ENCODE measurements at regions not wholly inside any gene's neighbourhood (a gene's known extent, or its start where the extent isn't known, plus 50 kb on each side); places are given as distances from the start of the nearest gene placed in this dataset.
"Not testable (repeated sequence)": the region's sequence is repeated elsewhere in the genome, so short reads cannot be mapped to it uniquely, and the experiment has no call there.

DNA sequence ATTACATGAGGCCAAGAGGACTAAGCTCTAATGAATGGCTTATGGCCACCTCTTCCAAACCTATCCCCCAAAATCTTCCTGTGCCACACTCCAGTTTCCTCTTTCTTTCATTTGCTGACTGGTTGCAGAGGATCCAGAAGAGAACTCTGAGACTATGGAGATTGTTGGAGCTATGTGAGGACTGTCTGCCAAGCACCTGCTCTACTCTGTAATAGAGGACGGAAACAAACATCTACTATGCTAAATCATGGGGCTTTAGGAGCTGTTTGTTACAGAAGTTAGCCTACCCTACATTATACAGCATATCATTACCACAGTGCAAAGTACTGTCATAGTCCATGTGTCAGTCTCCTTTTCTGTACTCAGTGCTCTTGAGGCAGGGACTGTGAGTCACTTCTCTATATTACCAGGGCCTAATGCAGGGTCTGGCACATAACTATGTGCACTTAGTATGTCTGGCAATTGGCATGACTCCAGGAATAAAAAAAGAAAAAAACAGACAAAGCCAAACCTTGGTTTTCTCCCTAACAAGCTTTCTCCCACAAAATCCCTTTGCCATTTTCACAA is 95.1 kb downstream of the RPAP3 start:
- DNase-seq (ENCODE audit: insufficient read length, low spot score) = no peak
- FAIRE-seq = no peak
- TF ChIP-seq CTCF (IDR thresholded peaks at IDR 0.05; ENCODE audit: insufficient read depth, missing control alignments) = no peak

GRCh38 chr12:47609806-47610205 is 96.0 kb downstream of the RPAP3 start:
- no peak for FAIRE-seq
- no peak for DNase-seq (ENCODE audit: insufficient read length, low spot score)
- TF ChIP-seq CTCF (IDR thresholded peaks at IDR 0.05; ENCODE audit: insufficient read depth, missing control alignments) = no peak

GRCh38 chr12:47608671-47609070 is 97.2 kb downstream of the RPAP3 start:
- not testable (repeated sequence) for FAIRE-seq; DNase-seq (ENCODE audit: insufficient read length, low spot score)

DNA sequence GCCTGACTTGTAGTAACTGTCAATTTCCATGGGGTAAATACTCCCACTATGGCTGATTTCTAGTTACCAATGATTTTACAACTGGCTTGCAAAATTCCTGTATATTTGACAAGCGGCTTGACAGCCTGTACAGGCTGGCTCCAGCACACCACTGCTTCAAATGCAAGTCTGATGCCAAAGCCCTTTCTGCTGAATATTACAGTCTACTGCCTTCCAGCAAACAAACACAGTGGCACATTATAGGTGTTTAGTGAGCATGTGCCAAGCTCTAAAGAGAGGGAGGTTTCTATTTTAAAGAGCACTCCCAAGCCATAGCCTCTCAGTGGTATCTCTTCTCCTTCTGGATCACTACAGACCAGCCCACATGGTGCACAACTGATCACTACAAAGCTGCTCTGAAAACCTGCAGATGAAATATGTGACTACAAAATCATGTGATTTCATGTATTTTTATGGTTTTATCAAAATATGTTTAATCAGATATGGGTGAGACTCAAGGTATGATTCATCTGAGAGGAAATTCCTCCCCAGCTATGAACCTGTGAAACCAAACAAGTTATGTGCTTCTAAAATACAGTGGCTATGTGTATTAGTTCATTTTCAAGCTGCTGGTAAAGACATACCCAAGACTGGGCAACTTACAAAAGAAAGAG is 101.5 kb downstream of the RPAP3 start:
- FAIRE-seq = no peak
- TF ChIP-seq CTCF (IDR thresholded peaks at IDR 0.05; ENCODE audit: insufficient read depth, missing control alignments) = no peak

GRCh38 chr12:47602949-47603558 is 102.8 kb downstream of the RPAP3 start:
- FAIRE-seq (no peak), DNase-seq (ENCODE audit: insufficient read length, low spot score) (no peak)
- TF ChIP-seq CTCF (IDR thresholded peaks at IDR 0.05; ENCODE audit: insufficient read depth, missing control alignments) = no peak

More for the DNA sequence above, 101.5 kb downstream of the RPAP3 start:
- DNase-seq (ENCODE audit: insufficient read length, low spot score) = no peak

DNA sequence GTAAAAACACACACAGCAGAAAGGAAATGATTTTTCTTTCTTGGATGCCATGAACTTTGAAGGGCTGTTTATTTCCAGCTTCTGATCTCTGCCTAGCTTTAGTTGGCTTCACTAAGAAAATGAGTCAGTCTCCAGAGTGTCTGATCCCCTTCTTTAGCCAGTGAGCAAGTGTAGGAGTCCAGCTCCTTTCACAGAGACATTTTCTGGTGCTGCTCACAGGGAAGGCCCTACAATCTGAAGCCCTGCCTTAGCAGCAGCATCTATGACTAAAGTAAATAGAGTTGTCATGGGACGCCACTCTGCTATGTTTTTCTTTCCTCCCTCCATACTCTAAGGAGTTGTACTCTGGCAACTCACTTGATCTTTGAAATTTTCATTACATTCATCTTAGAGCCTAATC is 103.5 kb downstream of the RPAP3 start:
- TF ChIP-seq CTCF (IDR thresholded peaks at IDR 0.05; ENCODE audit: insufficient read depth, missing control alignments) = no peak
- DNase-seq (ENCODE audit: insufficient read length, low spot score) (no peak), FAIRE-seq (no peak)

DNA sequence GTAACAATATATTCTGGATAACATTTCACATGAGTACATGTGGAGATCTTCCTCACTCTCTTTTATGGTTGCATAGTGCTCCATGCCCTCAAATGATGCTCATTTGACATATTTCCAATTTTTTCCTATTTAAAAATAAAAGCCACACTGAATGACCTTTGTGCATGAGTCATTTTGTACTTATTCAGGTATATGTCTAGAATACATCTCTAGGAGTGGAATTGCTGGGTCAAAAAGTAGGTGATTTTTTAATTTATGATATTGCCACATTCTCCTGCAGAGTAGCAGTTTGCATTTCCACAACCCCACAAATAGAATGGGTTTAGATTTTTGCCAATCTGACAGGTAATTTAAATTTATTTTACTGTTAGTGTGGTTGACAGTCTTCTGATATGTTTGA is 104.8 kb downstream of the RPAP3 start:
- no peak for FAIRE-seq
- TF ChIP-seq CTCF (IDR thresholded peaks at IDR 0.05; ENCODE audit: insufficient read depth, missing control alignments) = no peak
- DNase-seq (ENCODE audit: insufficient read length, low spot score) = no peak

Measured in D721Med (cell line).